Ovary (tissue), 7 donors: ENCODE measurements at regions not wholly inside any gene's neighbourhood (a gene's known extent, or its start where the extent isn't known, plus 50 kb on each side); places are given as distances from the start of the nearest gene placed in this dataset.

Source experiments
- DNase-seq, 5 donors: peaks; one replicate each; pipeline ENCODE4 v3.0.0-alpha.2; 2019 to 2020
- H3K27ac ChIP-seq, 2 donors: fragments of 200-600 bp; one replicate each; pipeline versions ENCODE4 v1.5.1 to v1.8.0; 2019 to 2022
- H3K27me3 ChIP-seq: fragments of 200-600 bp; one replicate; pipeline ENCODE4 v1.8.0; 2022
- H3K36me3 ChIP-seq: fragments of 200-600 bp; sonication (generic); one replicate; pipeline ENCODE4 v1.5.1; 2019
- H3K4me1 ChIP-seq: one replicate; pipeline ENCODE4 v1.8.1; 2013; ENCODE audit warnings: mild to moderate bottlenecking, moderate library complexity; ENCODE audit not compliant: insufficient read depth
- H3K4me3 ChIP-seq: fragments of 200-600 bp; sonication (generic); one replicate; pipeline ENCODE4 v1.5.1; 2017
- H3K9me3 ChIP-seq, 2 donors: fragments of 200-600 bp in 1 of 2; sonication (generic) in 1 of 2; one replicate each; pipeline versions ENCODE4 v1.5.1 to v1.8.1; 2013 to 2019; ENCODE audit warnings: mild to moderate bottlenecking in 1 of 2, moderate library complexity in 1 of 2
- EP300 ChIP-seq: sonication (generic); formaldehyde crosslinking; IDR thresholded peaks from one replicate; pipeline ENCODE4 v1.6.1; 2017; ENCODE audit warnings: antibody characterized with exemption
- POLR2A ChIP-seq: fragments of 450-650 bp; IDR thresholded peaks from one replicate; pipeline ENCODE4 v1.6.1; 2017; ENCODE audit warnings: antibody characterized with exemption, mild to moderate bottlenecking, moderate library complexity
- WGBS, 3 donors: extraction: QIAGEN DNeasy Blood & Tissue Kit in 1 of 3; methylation state at CpG; one replicate each; pipeline versions ENCODE4 v1.1.5 to v1.1.7; 2013 to 2017; 5-methylcytosine and 5-hydroxymethylcytosine counted together
- intact Hi-C, 4 donors: fragments of 100-400 bp; cut with DNase I; formaldehyde crosslinking; loops; one replicate each; pipeline versions ENCODE4 v1.11.0 to v1.15.1; 2022 to 2023
- TF ChIP-seq, protein P1 (sequence below), 3 donors: fragments of 450-650 bp in 2 of 3; fragments of 200-600 bp in 1 of 3; IDR thresholded peaks; one replicate each; pipeline versions ENCODE4 v1.5.1 to v1.8.0; 2016 to 2022; ENCODE audit warnings: antibody characterized with exemption in 3 of 3, mild to moderate bottlenecking in 1 of 3
- donor health status: DM: no; HTN: no; CAD: no; lungs with moderate emphysema.
- donor health status: DM: no; HTN: no; CAD: no.
- donor health status: Bipolar disorder and iron deficiency.
- donor health status: DM: no; HTN: no; CAD: no.
- donor health status: DM: yes; HTN: yes; CAD: no.

DNA sequence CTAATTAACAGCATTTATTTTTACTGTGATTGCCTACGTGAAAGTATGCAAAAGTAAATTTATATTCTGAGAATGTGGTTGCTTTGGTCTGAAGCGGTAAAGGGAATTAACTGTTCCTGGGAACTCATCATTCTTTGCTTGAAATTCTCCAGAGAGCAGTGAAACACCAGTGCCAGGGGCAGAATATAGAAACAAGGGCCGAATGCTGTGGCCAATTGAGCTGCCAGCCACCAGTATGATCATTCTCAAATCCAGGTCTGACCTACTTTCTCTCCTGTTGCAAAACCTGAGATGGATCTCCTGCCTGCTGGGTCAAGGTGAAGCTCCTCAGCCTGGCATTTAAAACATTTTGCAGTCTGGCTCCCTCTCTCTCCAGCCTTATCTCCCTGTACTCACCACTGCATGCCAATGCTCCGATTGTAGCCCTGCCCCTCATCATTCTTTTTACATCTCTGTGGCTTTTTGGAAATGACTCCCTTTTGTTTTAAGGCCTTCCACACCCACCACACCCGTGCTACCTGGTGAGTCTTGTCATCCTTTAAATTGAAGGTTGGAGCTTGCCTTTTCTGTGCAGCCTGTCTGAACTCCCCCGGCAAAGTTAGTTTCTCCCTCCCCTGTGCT is 94.5 kb upstream of the TMEM178A start:
- no peaks in the 10 kb centered on the region for H3K36me3 ChIP-seq
- DNase-seq, result no peak
- intact Hi-C loops, result no loop called here
- H3K4me3 ChIP-seq, result no peak overlapping the region
- H3K4me1 ChIP-seq, result peaks cover 9% of the 10 kb centered on the region
- H3K27ac ChIP-seq, result no peak overlapping the region
- no peaks in the 10 kb centered on the region for H3K27me3 ChIP-seq
- TF ChIP-seq, protein P1, sequence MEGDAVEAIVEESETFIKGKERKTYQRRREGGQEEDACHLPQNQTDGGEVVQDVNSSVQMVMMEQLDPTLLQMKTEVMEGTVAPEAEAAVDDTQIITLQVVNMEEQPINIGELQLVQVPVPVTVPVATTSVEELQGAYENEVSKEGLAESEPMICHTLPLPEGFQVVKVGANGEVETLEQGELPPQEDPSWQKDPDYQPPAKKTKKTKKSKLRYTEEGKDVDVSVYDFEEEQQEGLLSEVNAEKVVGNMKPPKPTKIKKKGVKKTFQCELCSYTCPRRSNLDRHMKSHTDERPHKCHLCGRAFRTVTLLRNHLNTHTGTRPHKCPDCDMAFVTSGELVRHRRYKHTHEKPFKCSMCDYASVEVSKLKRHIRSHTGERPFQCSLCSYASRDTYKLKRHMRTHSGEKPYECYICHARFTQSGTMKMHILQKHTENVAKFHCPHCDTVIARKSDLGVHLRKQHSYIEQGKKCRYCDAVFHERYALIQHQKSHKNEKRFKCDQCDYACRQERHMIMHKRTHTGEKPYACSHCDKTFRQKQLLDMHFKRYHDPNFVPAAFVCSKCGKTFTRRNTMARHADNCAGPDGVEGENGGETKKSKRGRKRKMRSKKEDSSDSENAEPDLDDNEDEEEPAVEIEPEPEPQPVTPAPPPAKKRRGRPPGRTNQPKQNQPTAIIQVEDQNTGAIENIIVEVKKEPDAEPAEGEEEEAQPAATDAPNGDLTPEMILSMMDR (IDR thresholded peaks at IDR 0.05), result no peak
- TF ChIP-seq POLR2A, result no peak
- WGBS, 3 donors, result 28 to 31% (median 31%) methylated on average over 6 of the region's 6 CpGs
- H3K9me3 ChIP-seq, result no peaks in the 10 kb centered on the region

GRCh38 chr2:39573276-39573675 is 92.4 kb upstream of the TMEM178A start:
- no peaks in the 10 kb centered on the region for H3K27me3 ChIP-seq
- no peaks in the 10 kb centered on the region for H3K36me3 ChIP-seq
- no peaks in the 10 kb centered on the region for H3K9me3 ChIP-seq
- no peak overlapping the region for H3K27ac ChIP-seq
- no peak overlapping the region for H3K4me3 ChIP-seq
- H3K4me1 ChIP-seq, result peaks cover 7% of the 10 kb centered on the region
- TF ChIP-seq, protein P1 (IDR thresholded peaks at IDR 0.05), result no peak
- TF ChIP-seq POLR2A (no peak), EP300 (no peak)
- WGBS, 3 donors, result 95 to 98% (median 96%) methylated on average over 1 of the region's 1 CpG
- intact Hi-C loops, result no loop called here
- no peak for DNase-seq

DNA sequence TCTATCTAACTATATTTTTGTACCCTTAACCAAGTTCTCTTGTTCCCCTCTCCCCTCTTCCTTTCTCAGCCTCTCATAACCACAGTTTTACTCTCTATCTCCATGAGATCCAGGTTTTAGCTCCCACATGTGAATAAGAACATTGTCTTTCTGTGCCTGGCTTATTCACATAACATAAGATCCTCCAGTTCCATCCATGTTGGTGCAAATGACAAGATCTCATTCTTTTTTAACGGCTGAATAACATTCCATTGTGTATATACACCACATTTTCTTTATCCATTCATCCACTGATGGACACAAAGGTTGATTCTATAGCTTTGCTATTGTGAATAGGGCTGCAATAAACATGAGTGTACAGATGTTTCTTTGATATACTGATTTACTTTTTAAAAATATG is 83.9 kb upstream of the TMEM178A start:
- DNase-seq, result no peak
- Histone ChIP-seq H3K4me1 (no peaks in the 10 kb centered on the region), H3K9me3 (no peaks in the 10 kb centered on the region), H3K4me3 (no peak overlapping the region), H3K27me3 (no peaks in the 10 kb centered on the region), H3K27ac (no peak overlapping the region), H3K36me3 (no peaks in the 10 kb centered on the region)
- TF ChIP-seq, protein P1 (IDR thresholded peaks at IDR 0.05), result no peak
- TF ChIP-seq POLR2A (no peak), EP300 (no peak)
- WGBS, 3 donors, result 87 to 96% (median 94%) methylated on average over 1 of the region's 1 CpG
- intact Hi-C loops, result no loop called here

GRCh38 chr2:39583213-39583612 is 82.5 kb upstream of the TMEM178A start:
- TF ChIP-seq, protein P1 (IDR thresholded peaks at IDR 0.05), result no peak
- TF ChIP-seq EP300, result no peak
- no peak for TF ChIP-seq POLR2A
- no peaks in the 10 kb centered on the region for H3K4me1 ChIP-seq
- DNase-seq, result no peak
- no peaks in the 10 kb centered on the region for H3K36me3 ChIP-seq
- no peaks in the 10 kb centered on the region for H3K27me3 ChIP-seq
- H3K27ac ChIP-seq, result no peak overlapping the region
- WGBS, 3 donors, result 94 to 98% (median 98%) methylated on average over 2 of the region's 2 CpGs
- intact Hi-C loops, result no loop called here
- H3K9me3 ChIP-seq, result no peaks in the 10 kb centered on the region
- no peak overlapping the region for H3K4me3 ChIP-seq
